Suprapubic skin (tissue), 3 donors: ENCODE measurements at regions not wholly inside any gene's neighbourhood (a gene's known extent, or its start where the extent isn't known, plus 50 kb on each side); places are given as distances from the start of the nearest gene placed in this dataset.

Experiments used
- CTCF ChIP-seq, 2 donors: fragments of 200-600 bp in 1 of 2; fragments of 450-650 bp in 1 of 2; sonication (generic) in 1 of 2; IDR thresholded peaks; one replicate each; pipeline ENCODE4 v1.5.1; 2016 to 2019; ENCODE audit warnings: antibody characterized with exemption in 2 of 2, mild to moderate bottlenecking in 1 of 2, moderate library complexity in 1 of 2
- EP300 ChIP-seq: sonication (generic); formaldehyde crosslinking; IDR thresholded peaks from one replicate; pipeline ENCODE4 v1.6.1; 2017; ENCODE audit warnings: antibody characterized with exemption
- POLR2A ChIP-seq, 2 donors: fragments of 450-650 bp; IDR thresholded peaks; one replicate each; pipeline ENCODE4 v1.6.1; 2017; ENCODE audit warnings: antibody characterized with exemption in 2 of 2, mild to moderate bottlenecking in 2 of 2, moderate library complexity in 2 of 2

GRCh38 chr6:3644739-3645012 lies 106.8 kb downstream of the PXDC1 start:
- TF ChIP-seq EP300 (no peak), CTCF (IDR thresholded peaks at IDR 0.05) (no peak), POLR2A (IDR thresholded peaks at IDR 0.05) (no peak)
